GM12878 (cell line): ENCODE measurements at regions not wholly inside any gene's neighbourhood (a gene's known extent, or its start where the extent isn't known, plus 50 kb on each side); places are given as distances from the start of the nearest gene placed in this dataset.

Experiments
- ATAC-seq: fragments of 200-7000 bp; cut with Tn5 transposase; 3 replicates; pipeline ENCODE4 v1.9.1; 2020; ENCODE audit warnings: mild to moderate bottlenecking, moderate library complexity
- BruUV-seq: library from RNA; stranded (reverse); fragments of 400-500 nt; replicated peaks from 2 replicates; lab custom pipeline; 2021; lab: Mats Ljungman, UMichigan
- CTCF ChIA-PET: fragments of 300-600 bp; sonication (Branson Sonifier 250); formaldehyde crosslinking; extraction: SDS; loops from one replicate; lab custom pipeline; 2021; ENCODE audit warnings: inconsistent platforms; lab: Yijun Ruan, JAX
- POLR2A ChIA-PET: fragments of 350-600 bp; formaldehyde crosslinking; extraction: SDS; loops from one replicate; lab custom pipeline; 2021; ENCODE audit warnings: inconsistent platforms; lab: Charles Lee
- RAD21 ChIA-PET: fragments of 300-600 bp; sonication (Branson Sonifier 250); formaldehyde crosslinking; loops from one replicate; lab custom pipeline; 2023; ENCODE audit warnings: antibody characterized with exemption; ENCODE audit not compliant: unreplicated experiment; lab: Charles Lee
- SMC1A ChIA-PET: fragments of 300-600 bp; sonication (Branson Sonifier 250); formaldehyde crosslinking; loops from one replicate; lab custom pipeline; 2023; ENCODE audit not compliant: unreplicated experiment, uncharacterized antibody; lab: Charles Lee
- DNase-seq: peaks from one replicate; pipeline ENCODE4 v3.0.0-alpha.2; 2011; ENCODE audit warnings: low read depth, low spot score
- FAIRE-seq: peaks from 3 replicates; lab custom pipeline; 2011; peaks lifted over from hg19 to GRCh38; lab: Jason Lieb, UNC
- H2AFZ ChIP-seq: 2 replicates; pipeline ENCODE4 v1.6.0; 2011; ENCODE audit warnings: low read depth, low read length, control low read depth; ENCODE audit not compliant: control insufficient read depth
- H3K27ac ChIP-seq: 2 replicates; pipeline ENCODE4 v1.5.1; 2011; ENCODE audit warnings: control low read depth; ENCODE audit not compliant: control insufficient read depth, insufficient read depth
- H3K27me3 ChIP-seq, 2 experiments: replicated peaks in 1 of 2; 2 replicates each; pipeline versions ENCODE4 v1.6.0 to v1.6.1; 2011; ENCODE audit warnings: low read length in 1 of 2; ENCODE audit not compliant: control insufficient read depth in 2 of 2, insufficient read depth in 2 of 2
- H3K36me3 ChIP-seq, 2 experiments: 2 replicates each; pipeline ENCODE4 v1.5.1; 2011; ENCODE audit warnings: low read length in 1 of 2; ENCODE audit not compliant: control insufficient read depth in 2 of 2, insufficient read depth in 2 of 2
- H3K4me1 ChIP-seq: 2 replicates; pipeline ENCODE4 v1.6.1; 2011; ENCODE audit warnings: mild to moderate bottlenecking, low read length, moderate library complexity, mixed read lengths; ENCODE audit not compliant: control insufficient read depth, insufficient read depth
- H3K4me2 ChIP-seq: 2 replicates; pipeline ENCODE4 v1.6.0; 2011; ENCODE audit warnings: control low read depth; ENCODE audit not compliant: control insufficient read depth, insufficient read depth
- H3K4me3 ChIP-seq: fragments of 200-600 bp; sonication (generic); 2 replicates; pipeline ENCODE4 v1.5.1; 2016
- H3K79me2 ChIP-seq: 2 replicates; pipeline ENCODE4 v1.6.0; 2011; ENCODE audit warnings: low read length; ENCODE audit not compliant: control insufficient read depth, insufficient read depth
- H3K9ac ChIP-seq: 2 replicates; pipeline ENCODE4 v1.8.0; 2011; ENCODE audit warnings: low read length, control low read depth, mixed read lengths; ENCODE audit not compliant: control insufficient read depth, insufficient read depth
- H3K9me3 ChIP-seq: replicated peaks from 3 replicates; pipeline ENCODE4 v1.5.1; 2011; ENCODE audit warnings: mild to moderate bottlenecking, low read length; ENCODE audit not compliant: control insufficient read depth, insufficient read depth
- H4K20me1 ChIP-seq: 2 replicates; pipeline ENCODE4 v1.6.0; 2011; ENCODE audit not compliant: control insufficient read depth, insufficient read depth
- ATF7 ChIP-seq: fragments of 450-650 bp; IDR thresholded peaks from 2 replicates; pipeline ENCODE4 v1.6.1; 2016; ENCODE audit warnings: low read depth, mild to moderate bottlenecking
- E2F8 ChIP-seq: fragments of 450-650 bp; IDR thresholded peaks from 2 replicates; pipeline ENCODE4 v1.6.1; 2018; ENCODE audit warnings: mild to moderate bottlenecking, low read depth, moderate library complexity; ENCODE audit not compliant: partially characterized antibody
- EP300 ChIP-seq, 2 experiments: fragments of 150-350 bp in 1 of 2; IDR thresholded peaks; 2 replicates each; pipeline ENCODE4 v1.6.1; 2011 to 2012; ENCODE audit warnings: low read depth in 2 of 2, low read length in 2 of 2, borderline replicate concordance in 1 of 2, improper control_type of control experiment in 1 of 2, inconsistent platforms in 1 of 2; ENCODE audit not compliant: control insufficient read depth in 1 of 2
- ESRRA ChIP-seq: IDR thresholded peaks from 2 replicates; pipeline ENCODE4 v1.6.1; 2012; ENCODE audit warnings: mild to moderate bottlenecking, low read length, improper control_type of control experiment
- GABPA ChIP-seq: IDR thresholded peaks from 2 replicates; pipeline ENCODE4 v1.6.1; 2014; ENCODE audit warnings: antibody characterized with exemption, low read depth, mild to moderate bottlenecking, inconsistent platforms
- RAD21 ChIP-seq: IDR thresholded peaks from 2 replicates; pipeline ENCODE4 v1.6.1; 2011; ENCODE audit warnings: mild to moderate bottlenecking, low read depth, low read length, moderate library complexity; ENCODE audit not compliant: insufficient read depth
- SUPT20H ChIP-seq: IDR thresholded peaks from 2 replicates; pipeline ENCODE4 v1.6.1; 2011; ENCODE audit warnings: low read depth, mild to moderate bottlenecking, low read length, moderate library complexity, borderline replicate concordance; ENCODE audit not compliant: control insufficient read depth
- ZNF274 ChIP-seq: IDR thresholded peaks from one replicate; pipeline ENCODE4 v1.8.0; 2011; ENCODE audit not compliant: insufficient read length, insufficient read depth
- WGBS: methylation state at CpG from one replicate; pipeline ENCODE4 v1.1.6; 2016; ENCODE audit warnings: low lambda C conversion rate; ENCODE audit not compliant: insufficient replicate concordance, insufficient coverage; ENCODE audit errors: missing lambda C conversion rate; 5-methylcytosine and 5-hydroxymethylcytosine counted together
- in situ Hi-C: fragments of 300-500 bp; cut with MboI; formaldehyde crosslinking; loops from 9 replicates; pipeline ENCODE4 v1.14.3; 2018; ENCODE audit warnings: mixed read lengths
- intact Hi-C: fragments of 100-400 bp; cut with micrococcal nuclease; formaldehyde crosslinking; loops from one replicate; pipeline ENCODE4 v1.14.2; 2022; ENCODE audit not compliant: unreplicated experiment
- TF ChIP-seq, protein P1 (sequence below): IDR thresholded peaks from 2 replicates; pipeline ENCODE4 v1.6.1; 2012; ENCODE audit warnings: improper control_type of control experiment, low read depth, low read length; ENCODE audit not compliant: insufficient replicate concordance
- TF ChIP-seq, protein P2 (sequence below): fragments of 450-650 bp; IDR thresholded peaks from 2 replicates; pipeline ENCODE4 v1.6.1; 2016; ENCODE audit warnings: mild to moderate bottlenecking
- TF ChIP-seq, protein P3 (sequence below): IDR thresholded peaks from 2 replicates; pipeline ENCODE4 v1.6.1; 2011; ENCODE audit warnings: borderline replicate concordance, low read depth, mild to moderate bottlenecking, moderate library complexity, low read length; ENCODE audit not compliant: insufficient read depth, poor library complexity, severe bottlenecking

DNA sequence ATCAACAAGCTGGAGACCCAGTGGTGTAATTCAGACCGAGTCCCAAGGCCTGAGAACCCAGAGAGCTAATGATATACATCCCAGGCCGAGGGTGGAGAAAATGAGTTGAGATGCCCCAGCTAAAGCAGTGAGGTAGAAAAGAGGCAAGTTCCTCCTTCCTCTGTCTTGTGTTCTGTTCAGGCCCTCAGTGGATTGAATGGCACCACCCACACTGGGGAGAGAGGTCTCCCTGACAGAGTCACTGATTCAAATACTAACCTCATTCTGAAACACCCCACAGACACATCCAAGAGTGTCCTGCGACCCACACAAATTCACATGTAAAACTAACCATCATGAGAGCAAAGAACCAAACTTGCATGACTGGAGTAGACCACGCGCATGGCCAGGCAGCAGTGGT lies 215.3 kb downstream of the ANAPC1 start:
- ChIA-PET SMC1A (interaction anchor here (1.1 kb wide), 1 partner anchor 16 kb away, joined by 3 read pairs; no protein-coding TSS in a partner anchor), CTCF (no interaction called here), RAD21 (no interaction called here), POLR2A (no interaction called here)
- Histone ChIP-seq H2AFZ (no peak overlapping the region), H4K20me1 (no peaks in the 10 kb centered on the region; the same call in 1 of the 2 replicates), H3K4me3 (no peak overlapping the region), H3K27me3 (peaks cover 0 to 3% of the 10 kb centered on the region in 2 experiments; a peak in 1 of 4 replicates), H3K36me3 (no peaks in the 10 kb centered on the region), H3K27ac (no peak overlapping the region), H3K9me3 (no peaks in the 10 kb centered on the region; the same call in 2 of the 3 replicates), H3K79me2 (no peaks in the 10 kb centered on the region), H3K4me2 (no peak overlapping the region), H3K4me1 (no peaks in the 10 kb centered on the region), H3K9ac (no peak overlapping the region)
- BruUV-seq, result no TSS peak
- intact Hi-C loops, result no loop called here
- DNase-seq, result no peak
- no peak for FAIRE-seq
- no peak for ATAC-seq
- in situ Hi-C loops, result no loop called here
- WGBS, result 27% methylated on average over 5 of the region's 5 CpGs
- no peak for TF ChIP-seq ZNF274
- no peak for TF ChIP-seq GABPA
- no peak for TF ChIP-seq SUPT20H
- no peak for TF ChIP-seq ESRRA
- TF ChIP-seq ATF7, result no peak
- TF ChIP-seq, protein P1, sequence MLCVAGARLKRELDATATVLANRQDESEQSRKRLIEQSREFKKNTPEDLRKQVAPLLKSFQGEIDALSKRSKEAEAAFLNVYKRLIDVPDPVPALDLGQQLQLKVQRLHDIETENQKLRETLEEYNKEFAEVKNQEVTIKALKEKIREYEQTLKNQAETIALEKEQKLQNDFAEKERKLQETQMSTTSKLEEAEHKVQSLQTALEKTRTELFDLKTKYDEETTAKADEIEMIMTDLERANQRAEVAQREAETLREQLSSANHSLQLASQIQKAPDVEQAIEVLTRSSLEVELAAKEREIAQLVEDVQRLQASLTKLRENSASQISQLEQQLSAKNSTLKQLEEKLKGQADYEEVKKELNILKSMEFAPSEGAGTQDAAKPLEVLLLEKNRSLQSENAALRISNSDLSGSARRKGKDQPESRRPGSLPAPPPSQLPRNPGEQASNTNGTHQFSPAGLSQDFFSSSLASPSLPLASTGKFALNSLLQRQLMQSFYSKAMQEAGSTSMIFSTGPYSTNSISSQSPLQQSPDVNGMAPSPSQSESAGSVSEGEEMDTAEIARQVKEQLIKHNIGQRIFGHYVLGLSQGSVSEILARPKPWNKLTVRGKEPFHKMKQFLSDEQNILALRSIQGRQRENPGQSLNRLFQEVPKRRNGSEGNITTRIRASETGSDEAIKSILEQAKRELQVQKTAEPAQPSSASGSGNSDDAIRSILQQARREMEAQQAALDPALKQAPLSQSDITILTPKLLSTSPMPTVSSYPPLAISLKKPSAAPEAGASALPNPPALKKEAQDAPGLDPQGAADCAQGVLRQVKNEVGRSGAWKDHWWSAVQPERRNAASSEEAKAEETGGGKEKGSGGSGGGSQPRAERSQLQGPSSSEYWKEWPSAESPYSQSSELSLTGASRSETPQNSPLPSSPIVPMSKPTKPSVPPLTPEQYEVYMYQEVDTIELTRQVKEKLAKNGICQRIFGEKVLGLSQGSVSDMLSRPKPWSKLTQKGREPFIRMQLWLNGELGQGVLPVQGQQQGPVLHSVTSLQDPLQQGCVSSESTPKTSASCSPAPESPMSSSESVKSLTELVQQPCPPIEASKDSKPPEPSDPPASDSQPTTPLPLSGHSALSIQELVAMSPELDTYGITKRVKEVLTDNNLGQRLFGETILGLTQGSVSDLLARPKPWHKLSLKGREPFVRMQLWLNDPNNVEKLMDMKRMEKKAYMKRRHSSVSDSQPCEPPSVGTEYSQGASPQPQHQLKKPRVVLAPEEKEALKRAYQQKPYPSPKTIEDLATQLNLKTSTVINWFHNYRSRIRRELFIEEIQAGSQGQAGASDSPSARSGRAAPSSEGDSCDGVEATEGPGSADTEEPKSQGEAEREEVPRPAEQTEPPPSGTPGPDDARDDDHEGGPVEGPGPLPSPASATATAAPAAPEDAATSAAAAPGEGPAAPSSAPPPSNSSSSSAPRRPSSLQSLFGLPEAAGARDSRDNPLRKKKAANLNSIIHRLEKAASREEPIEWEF, result no peak
- TF ChIP-seq, protein P2, sequence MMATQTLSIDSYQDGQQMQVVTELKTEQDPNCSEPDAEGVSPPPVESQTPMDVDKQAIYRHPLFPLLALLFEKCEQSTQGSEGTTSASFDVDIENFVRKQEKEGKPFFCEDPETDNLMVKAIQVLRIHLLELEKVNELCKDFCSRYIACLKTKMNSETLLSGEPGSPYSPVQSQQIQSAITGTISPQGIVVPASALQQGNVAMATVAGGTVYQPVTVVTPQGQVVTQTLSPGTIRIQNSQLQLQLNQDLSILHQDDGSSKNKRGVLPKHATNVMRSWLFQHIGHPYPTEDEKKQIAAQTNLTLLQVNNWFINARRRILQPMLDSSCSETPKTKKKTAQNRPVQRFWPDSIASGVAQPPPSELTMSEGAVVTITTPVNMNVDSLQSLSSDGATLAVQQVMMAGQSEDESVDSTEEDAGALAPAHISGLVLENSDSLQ, result no peak
- TF ChIP-seq, protein P3, sequence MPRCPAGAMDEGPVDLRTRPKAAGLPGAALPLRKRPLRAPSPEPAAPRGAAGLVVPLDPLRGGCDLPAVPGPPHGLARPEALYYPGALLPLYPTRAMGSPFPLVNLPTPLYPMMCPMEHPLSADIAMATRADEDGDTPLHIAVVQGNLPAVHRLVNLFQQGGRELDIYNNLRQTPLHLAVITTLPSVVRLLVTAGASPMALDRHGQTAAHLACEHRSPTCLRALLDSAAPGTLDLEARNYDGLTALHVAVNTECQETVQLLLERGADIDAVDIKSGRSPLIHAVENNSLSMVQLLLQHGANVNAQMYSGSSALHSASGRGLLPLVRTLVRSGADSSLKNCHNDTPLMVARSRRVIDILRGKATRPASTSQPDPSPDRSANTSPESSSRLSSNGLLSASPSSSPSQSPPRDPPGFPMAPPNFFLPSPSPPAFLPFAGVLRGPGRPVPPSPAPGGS, result no peak
- TF ChIP-seq RAD21, result no peak
- no peak for TF ChIP-seq EP300 (IDR thresholded peaks at IDR 0.05; ENCODE audit: borderline replicate concordance in 1 of 2, control insufficient read depth in 1 of 2, low read depth in 2 of 2, low read length in 2 of 2)
- TF ChIP-seq E2F8, result no peak
